ENCODE measurements at regions not wholly inside any gene's neighbourhood (a gene's known extent, or its start where the extent isn't known, plus 50 kb on each side); places are given as distances from the start of the nearest gene placed in this dataset.

DNA sequence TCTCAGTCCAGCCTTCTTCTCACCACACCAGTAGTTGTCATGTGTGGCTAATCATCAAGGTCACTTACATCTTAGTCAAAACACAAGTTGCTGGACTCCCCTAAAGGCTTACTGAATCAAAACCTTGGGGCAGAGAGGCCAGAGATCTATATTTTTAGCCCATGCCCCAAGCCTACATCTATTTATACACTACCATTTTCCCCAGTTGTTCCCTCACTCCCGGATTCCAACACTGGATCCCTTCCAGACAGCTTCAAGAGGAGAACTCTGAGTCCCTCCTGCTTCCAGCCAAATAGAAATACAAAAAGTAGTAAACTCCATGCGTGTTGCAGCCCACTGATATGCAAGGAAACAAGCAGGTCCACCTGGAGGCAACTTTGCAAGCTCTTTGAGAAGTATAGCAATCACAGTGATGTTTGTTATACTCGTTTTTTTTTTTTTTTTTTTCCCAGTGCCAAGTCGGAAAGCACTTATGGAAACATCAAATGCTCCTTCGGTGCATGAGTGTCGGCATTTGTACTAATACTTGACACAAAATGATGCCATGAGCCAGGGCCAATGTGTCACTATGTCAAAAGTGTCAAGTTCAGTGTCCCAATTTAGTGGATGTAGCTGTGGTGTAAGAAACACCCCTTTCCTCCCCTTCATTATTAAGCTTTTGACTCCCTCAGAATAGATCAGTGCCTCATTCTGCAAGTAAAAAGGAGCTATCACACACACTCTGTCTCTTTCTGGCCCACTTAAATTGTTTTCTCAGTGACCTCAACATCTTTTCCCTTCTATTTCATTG, 594.2 kb upstream of the SGCD start:
- Mint-ChIP-seq H3K4me3 (no peak overlapping the region), H3K4me1 (ENCODE audit: low read depth) (no peaks in the 10 kb centered on the region), H3K27ac (no peak overlapping the region), H3K9me3 (no peaks in the 10 kb centered on the region), H3K36me3 (no peaks in the 10 kb centered on the region), H3K27me3 (peaks cover 25% of the 10 kb centered on the region)
- ChIA-PET CTCF (no interaction called here), POLR2A (no interaction called here)
- no peak for DNase-seq
- intact Hi-C loops (cut with micrococcal nuclease), result no loop called here

DNA sequence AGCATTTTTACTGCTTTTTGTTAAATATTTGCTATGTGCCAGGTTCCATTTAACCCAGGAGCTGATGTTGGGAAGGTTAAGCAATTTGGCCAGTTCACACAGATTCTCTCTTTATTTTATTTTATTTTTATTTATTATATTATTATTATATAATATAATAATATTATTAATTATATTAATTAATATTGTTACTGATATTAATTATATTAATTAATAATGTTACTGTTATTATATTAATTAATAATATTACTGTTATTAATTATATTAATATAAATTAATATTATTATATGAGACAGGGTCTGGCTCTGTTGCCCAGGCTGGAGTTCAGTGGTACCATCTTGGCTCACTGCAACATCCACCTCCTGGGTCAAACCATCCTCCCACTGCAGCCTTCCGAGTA, 593.0 kb upstream of the SGCD start:
- intact Hi-C loops (cut with micrococcal nuclease), result no loop called here
- H3K36me3 Mint-ChIP-seq, result no peaks in the 10 kb centered on the region
- H3K27ac Mint-ChIP-seq, result no peak overlapping the region
- no peak for DNase-seq
- peaks cover 24% of the 10 kb centered on the region for H3K27me3 Mint-ChIP-seq
- H3K9me3 Mint-ChIP-seq, result no peaks in the 10 kb centered on the region
- POLR2A ChIA-PET, result no interaction called here
- H3K4me1 Mint-ChIP-seq (ENCODE audit: low read depth), result no peaks in the 10 kb centered on the region
- no peak overlapping the region for H3K4me3 Mint-ChIP-seq
- CTCF ChIA-PET, result no interaction called here

DNA sequence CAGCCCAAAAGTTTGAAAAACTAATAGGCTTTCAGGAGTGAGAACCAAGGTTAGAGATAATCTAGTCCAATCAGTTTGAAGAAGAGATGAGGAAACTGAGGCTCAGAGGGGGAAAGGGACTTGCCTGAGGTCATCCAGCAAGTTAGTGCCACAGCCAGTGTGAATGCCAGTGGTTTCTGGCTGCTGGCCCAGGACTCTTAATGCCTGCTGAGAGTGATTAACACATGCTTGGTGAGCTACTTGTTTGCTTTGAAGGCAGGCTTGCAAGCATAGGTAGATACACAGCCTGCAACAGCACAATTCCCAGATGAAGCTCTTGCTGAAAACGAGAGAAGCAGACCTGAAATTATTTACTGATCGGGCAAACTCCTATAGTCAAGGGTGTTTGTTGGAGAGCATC, 591.6 kb upstream of the SGCD start:
- DNase-seq, result no peak
- Mint-ChIP-seq H3K9me3 (no peaks in the 10 kb centered on the region), H3K4me3 (no peak overlapping the region), H3K4me1 (ENCODE audit: low read depth) (no peaks in the 10 kb centered on the region), H3K27me3 (peaks cover 11% of the 10 kb centered on the region), H3K36me3 (no peaks in the 10 kb centered on the region), H3K27ac (no peak overlapping the region)
- intact Hi-C loops (cut with micrococcal nuclease), result no loop called here
- ChIA-PET POLR2A (no interaction called here), CTCF (no interaction called here)

DNA sequence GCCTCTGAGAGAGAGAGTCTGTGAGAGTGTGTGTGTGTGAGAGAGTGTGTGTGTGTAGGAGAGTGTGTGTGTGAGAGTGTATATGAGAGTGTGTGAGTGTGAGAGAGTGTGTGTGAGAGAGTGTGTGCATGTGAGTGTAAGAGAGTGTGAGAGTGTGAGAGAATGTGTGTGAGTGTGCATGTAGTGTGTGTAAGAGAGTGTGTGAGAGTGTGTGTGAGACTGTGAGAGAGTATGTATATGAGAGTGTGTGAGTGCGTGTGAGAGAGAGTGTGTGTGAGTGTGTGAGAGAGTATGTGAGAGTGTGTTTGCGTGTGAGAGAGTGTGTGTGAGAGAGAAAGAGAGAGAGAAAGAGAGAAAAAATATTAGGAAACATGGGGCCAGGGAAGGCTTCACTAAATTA, 588.3 kb upstream of the SGCD start:
- H3K27ac Mint-ChIP-seq, result no peak overlapping the region
- intact Hi-C loops (cut with micrococcal nuclease), result no loop called here
- H3K36me3 Mint-ChIP-seq, result no peaks in the 10 kb centered on the region
- DNase-seq, result no peak
- peaks cover 3% of the 10 kb centered on the region for H3K27me3 Mint-ChIP-seq
- ChIA-PET POLR2A (no interaction called here), CTCF (no interaction called here)
- no peak overlapping the region for H3K4me3 Mint-ChIP-seq
- H3K9me3 Mint-ChIP-seq, result no peaks in the 10 kb centered on the region
- H3K4me1 Mint-ChIP-seq (ENCODE audit: low read depth), result no peaks in the 10 kb centered on the region

DNA sequence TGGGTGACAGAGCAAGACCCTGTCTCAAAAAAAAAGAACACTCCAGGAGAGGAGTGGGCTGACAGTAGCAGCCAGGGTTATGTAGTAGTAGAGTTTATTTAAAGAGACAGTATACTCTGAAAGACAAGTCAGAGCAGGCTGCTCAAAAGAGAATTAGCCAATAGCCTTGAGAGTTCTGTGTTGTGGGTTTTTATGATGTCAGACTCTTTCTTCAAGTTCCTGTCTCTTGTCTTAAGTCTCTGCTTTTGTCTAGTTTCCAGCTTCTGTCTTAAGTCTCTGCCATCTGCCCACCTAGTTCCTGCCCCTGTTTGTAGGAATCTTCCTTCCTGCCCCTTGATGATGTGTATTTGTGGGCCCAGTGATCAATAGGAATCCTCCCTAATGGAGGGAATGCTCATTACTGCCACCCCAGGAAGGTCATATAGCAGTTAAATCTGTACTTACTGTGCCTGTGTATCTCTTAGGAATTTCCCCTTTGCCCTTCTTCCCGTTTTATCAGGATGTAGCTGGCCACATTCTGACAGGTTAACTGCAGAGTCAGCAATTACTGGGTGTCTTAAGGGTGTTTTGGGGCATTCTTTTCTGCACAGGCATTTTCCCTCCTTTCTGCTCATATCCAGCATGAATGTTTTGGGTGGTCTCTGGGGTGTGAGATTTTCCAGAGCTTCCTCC, 580.5 kb upstream of the SGCD start:
- Mint-ChIP-seq H3K27me3 (peaks cover 2% of the 10 kb centered on the region), H3K36me3 (no peaks in the 10 kb centered on the region), H3K27ac (no peak overlapping the region), H3K4me3 (no peak overlapping the region), H3K9me3 (no peaks in the 10 kb centered on the region), H3K4me1 (ENCODE audit: low read depth) (no peaks in the 10 kb centered on the region)
- ChIA-PET POLR2A (no interaction called here), CTCF (no interaction called here)
- intact Hi-C loops (cut with micrococcal nuclease), result no loop called here
- DNase-seq, result no peak

DNA sequence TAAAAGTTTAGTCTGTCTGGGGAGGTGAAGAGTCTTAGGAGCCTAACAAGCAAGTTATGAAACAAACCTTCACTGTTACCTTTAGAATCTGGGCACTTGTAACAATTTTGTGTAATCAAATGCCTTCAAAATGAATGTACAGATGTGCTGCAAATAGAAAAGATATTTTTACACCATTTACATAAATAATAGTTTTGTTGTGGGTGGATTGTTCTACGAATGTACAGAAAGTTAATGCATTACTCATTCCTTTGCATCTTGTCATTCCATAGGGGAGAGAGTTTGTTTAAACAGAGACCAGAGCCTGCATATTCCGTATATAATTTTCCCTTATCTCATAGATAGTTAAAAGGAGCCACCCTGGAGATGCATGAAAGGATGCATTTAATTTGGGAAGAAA, 576.9 kb upstream of the SGCD start:
- intact Hi-C loops (cut with micrococcal nuclease), result no loop called here
- no peaks in the 10 kb centered on the region for H3K36me3 Mint-ChIP-seq
- no peak overlapping the region for H3K27ac Mint-ChIP-seq
- H3K27me3 Mint-ChIP-seq, result peaks cover 7% of the 10 kb centered on the region
- ChIA-PET CTCF (no interaction called here), POLR2A (no interaction called here)
- no peak overlapping the region for H3K4me3 Mint-ChIP-seq
- no peaks in the 10 kb centered on the region for H3K4me1 Mint-ChIP-seq (ENCODE audit: low read depth)
- DNase-seq, result no peak
- no peaks in the 10 kb centered on the region for H3K9me3 Mint-ChIP-seq

DNA sequence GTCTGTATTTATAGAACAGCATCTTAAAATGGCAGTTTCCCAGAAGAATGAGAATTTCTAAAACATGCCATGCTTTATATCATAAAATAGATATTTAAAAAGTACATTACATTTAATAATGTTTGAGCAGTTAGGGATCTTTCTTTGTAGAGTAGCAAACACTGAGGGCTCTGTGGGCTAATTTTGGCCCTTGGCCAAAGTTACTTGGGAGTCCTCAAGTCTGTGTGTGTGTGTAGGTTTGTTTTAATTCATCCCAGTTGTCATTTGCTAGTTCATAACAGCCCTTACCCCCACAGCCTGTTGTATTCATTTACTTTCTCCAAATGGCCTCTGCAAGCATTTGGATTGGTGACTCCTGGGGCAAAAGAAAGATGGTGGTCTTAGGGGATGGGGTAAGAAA, 576.4 kb upstream of the SGCD start:
- DNase-seq, result no peak
- intact Hi-C loops (cut with micrococcal nuclease), result no loop called here
- ChIA-PET CTCF (no interaction called here), POLR2A (no interaction called here)
- H3K9me3 Mint-ChIP-seq, result no peaks in the 10 kb centered on the region
- H3K27me3 Mint-ChIP-seq, result peaks cover 7% of the 10 kb centered on the region
- no peaks in the 10 kb centered on the region for H3K4me1 Mint-ChIP-seq (ENCODE audit: low read depth)
- H3K4me3 Mint-ChIP-seq, result no peak overlapping the region
- H3K36me3 Mint-ChIP-seq, result no peaks in the 10 kb centered on the region
- no peak overlapping the region for H3K27ac Mint-ChIP-seq

DNA sequence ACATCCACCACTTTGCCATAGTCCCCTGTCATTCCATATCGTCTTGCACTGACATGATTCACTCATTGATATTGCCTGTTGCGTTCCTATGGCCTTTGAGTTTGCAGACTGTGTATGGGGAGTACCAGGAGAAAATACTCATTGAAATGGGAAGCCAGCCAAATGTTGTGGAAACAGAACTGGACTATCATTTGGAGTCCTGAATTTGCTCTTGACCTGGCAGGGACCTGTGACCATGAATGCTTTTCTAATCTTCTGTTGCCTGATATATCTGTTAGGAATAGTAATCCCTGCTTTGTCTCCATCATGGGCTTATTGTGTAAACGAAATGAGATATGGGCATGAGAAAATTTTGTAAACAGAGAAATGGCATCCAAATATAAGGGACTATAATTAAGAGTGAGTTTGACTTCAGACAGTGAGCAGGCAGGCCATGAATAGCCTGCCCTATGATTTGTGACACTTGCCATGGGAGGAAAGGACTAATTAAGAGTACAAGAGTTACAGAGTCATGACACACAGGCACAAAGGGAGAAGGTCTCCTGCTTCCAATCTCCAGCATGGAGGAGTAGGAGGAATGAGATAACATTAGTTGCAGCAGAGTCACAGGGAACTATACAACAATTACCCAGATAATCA, 572.9 kb upstream of the SGCD start:
- intact Hi-C loops (cut with micrococcal nuclease), result no loop called here
- no peaks in the 10 kb centered on the region for H3K36me3 Mint-ChIP-seq
- H3K9me3 Mint-ChIP-seq, result no peaks in the 10 kb centered on the region
- no peaks in the 10 kb centered on the region for H3K4me1 Mint-ChIP-seq (ENCODE audit: low read depth)
- H3K27me3 Mint-ChIP-seq, result peaks cover 7% of the 10 kb centered on the region
- H3K27ac Mint-ChIP-seq, result no peak overlapping the region
- POLR2A ChIA-PET, result no interaction called here
- no peak overlapping the region for H3K4me3 Mint-ChIP-seq
- CTCF ChIA-PET, result no interaction called here
- DNase-seq, result no peak

DNA sequence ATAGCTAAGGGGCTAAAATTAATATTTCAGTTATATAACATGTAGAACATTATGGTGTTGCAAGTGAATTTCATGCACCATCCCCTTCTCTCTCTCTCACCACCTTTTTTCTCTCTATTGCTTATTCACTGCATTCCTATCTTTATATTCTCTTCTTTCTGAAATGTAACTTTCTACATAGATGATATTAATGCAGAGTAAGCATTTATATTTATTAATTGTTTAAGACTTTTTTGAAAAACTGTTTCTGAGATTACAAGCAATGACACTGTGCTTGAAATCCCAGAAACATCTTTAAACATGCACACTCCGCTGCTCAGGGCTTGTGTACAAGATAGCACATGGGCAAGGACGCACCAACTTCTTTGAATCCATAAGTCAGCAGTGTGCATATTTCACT, 567.7 kb upstream of the SGCD start:
- no peak for DNase-seq
- intact Hi-C loops (cut with micrococcal nuclease), result no loop called here
- POLR2A ChIA-PET, result no interaction called here
- H3K27ac Mint-ChIP-seq, result no peak overlapping the region
- peaks cover 16% of the 10 kb centered on the region for H3K9me3 Mint-ChIP-seq
- no peaks in the 10 kb centered on the region for H3K4me1 Mint-ChIP-seq (ENCODE audit: low read depth)
- CTCF ChIA-PET, result no interaction called here
- H3K4me3 Mint-ChIP-seq, result no peak overlapping the region
- H3K27me3 Mint-ChIP-seq, result peaks cover 3% of the 10 kb centered on the region
- H3K36me3 Mint-ChIP-seq, result peaks cover 1% of the 10 kb centered on the region

DNA sequence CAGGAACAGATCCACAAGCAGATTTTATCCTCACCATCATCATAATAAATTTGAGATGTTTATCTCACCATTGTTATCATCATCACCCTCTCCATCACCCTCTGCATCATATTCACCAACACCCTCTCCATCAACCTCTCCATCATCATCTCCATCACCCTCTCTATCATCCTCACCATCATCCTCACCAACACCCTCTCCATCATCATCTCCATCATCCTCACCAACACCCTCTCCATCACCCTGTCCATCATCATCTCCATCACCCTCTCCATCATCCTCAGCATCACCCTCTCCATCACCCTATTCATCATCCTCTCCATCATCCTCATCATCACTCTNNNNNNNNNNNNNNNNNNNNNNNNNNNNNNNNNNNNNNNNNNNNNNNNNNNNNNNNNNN, 567.0 kb upstream of the SGCD start:
- POLR2A ChIA-PET, result no interaction called here
- H3K9me3 Mint-ChIP-seq, result peaks cover 16% of the 10 kb centered on the region
- CTCF ChIA-PET, result no interaction called here
- no peaks in the 10 kb centered on the region for H3K4me1 Mint-ChIP-seq (ENCODE audit: low read depth)
- no peak overlapping the region for H3K27ac Mint-ChIP-seq
- H3K36me3 Mint-ChIP-seq, result peaks cover 1% of the 10 kb centered on the region
- H3K4me3 Mint-ChIP-seq, result no peak overlapping the region
- DNase-seq, result no peak
- peaks cover 2% of the 10 kb centered on the region for H3K27me3 Mint-ChIP-seq
- intact Hi-C loops (cut with micrococcal nuclease), result no loop called here

DNA sequence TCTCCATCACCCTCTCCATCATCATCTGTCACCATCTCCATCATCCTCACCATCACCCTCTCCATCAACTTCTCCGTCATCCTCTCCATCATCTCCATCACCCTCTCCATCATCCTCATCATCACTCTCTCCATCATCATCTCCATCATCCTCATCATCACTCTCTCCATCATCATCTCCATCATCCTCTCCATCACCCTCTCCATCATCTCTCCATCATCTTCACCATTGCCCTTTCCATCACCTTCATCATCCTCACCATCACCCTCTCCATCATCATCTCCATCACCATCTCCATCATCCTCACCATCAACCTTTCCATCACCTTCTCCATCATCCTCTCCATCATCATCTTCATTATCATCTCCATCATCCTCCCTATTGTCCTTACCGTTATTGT, 565.5 kb upstream of the SGCD start:
- no peaks in the 10 kb centered on the region for H3K4me1 Mint-ChIP-seq (ENCODE audit: low read depth)
- H3K27me3 Mint-ChIP-seq, result no peaks in the 10 kb centered on the region
- POLR2A ChIA-PET, result no interaction called here
- intact Hi-C loops (cut with micrococcal nuclease), result no loop called here
- DNase-seq, result no peak
- CTCF ChIA-PET, result no interaction called here
- H3K4me3 Mint-ChIP-seq, result no peak overlapping the region
- H3K27ac Mint-ChIP-seq, result peak overlapping the region; percentile 28
- H3K9me3 Mint-ChIP-seq, result peaks cover 16% of the 10 kb centered on the region
- H3K36me3 Mint-ChIP-seq, result peaks cover 1% of the 10 kb centered on the region

DNA sequence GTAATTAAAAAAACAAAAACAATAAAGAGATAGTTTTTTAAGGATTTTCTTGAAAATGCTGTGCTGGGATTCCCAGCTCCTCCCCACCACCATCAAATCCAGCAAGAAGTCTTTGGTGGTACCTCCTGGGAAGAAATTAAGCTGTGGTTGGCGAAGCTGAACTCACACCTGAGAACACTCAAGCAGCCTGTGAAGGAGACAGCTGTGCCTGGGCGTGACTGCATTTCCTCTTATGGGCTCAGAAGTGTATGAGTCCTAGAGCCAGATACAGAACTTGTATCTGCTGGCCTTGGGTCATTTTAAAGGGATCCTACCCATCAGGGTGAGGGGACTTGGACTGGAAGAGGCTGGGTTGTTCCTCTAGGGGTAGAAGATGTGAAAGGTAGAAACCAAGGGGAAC, 561.2 kb upstream of the SGCD start:
- H3K36me3 Mint-ChIP-seq, result peaks cover 1% of the 10 kb centered on the region
- DNase-seq, result no peak
- no peak overlapping the region for H3K4me3 Mint-ChIP-seq
- H3K4me1 Mint-ChIP-seq (ENCODE audit: low read depth), result no peaks in the 10 kb centered on the region
- peaks cover 11% of the 10 kb centered on the region for H3K9me3 Mint-ChIP-seq
- no peaks in the 10 kb centered on the region for H3K27me3 Mint-ChIP-seq
- ChIA-PET CTCF (no interaction called here), POLR2A (no interaction called here)
- intact Hi-C loops (cut with micrococcal nuclease), result no loop called here
- H3K27ac Mint-ChIP-seq, result no peak overlapping the region

DNA sequence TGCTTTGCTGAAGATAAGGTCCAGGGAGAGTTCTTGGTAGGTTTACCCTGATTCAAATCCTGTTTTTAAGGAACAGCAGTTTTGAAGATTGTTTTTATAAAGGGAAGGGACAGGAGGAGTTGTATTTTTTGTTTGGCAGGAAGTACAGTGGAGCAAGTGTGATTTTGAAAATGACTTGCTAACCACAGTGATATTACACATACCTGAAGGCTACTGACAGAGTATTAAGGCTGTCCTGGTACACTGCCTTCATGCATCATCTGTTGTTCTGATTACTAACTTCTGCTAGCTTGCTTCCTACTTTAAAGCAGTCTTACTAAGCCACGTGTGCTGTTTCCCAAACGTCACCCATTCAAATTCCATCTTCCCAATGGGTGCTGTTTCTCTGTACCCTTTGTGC, 559.5 kb upstream of the SGCD start:
- Mint-ChIP-seq H3K27me3 (no peaks in the 10 kb centered on the region), H3K36me3 (no peaks in the 10 kb centered on the region), H3K4me1 (ENCODE audit: low read depth) (no peaks in the 10 kb centered on the region), H3K4me3 (no peak overlapping the region), H3K27ac (no peak overlapping the region), H3K9me3 (no peaks in the 10 kb centered on the region)
- ChIA-PET POLR2A (no interaction called here), CTCF (no interaction called here)
- intact Hi-C loops (cut with micrococcal nuclease), result no loop called here
- DNase-seq, result no peak

All from activated CD4-positive, alpha-beta memory T cell treated with anti-CD3 and anti-CD28 coated beads for 36 hours (primary cell).